Stimulated activated CD4-positive, alpha-beta T cell treated with anti-CD3 and anti-CD28 coated beads, Interleukin-15, amount 100 ng/mL, for 24 hours (primary cell): ENCODE measurements at regions not wholly inside any gene's neighbourhood (a gene's known extent, or its start where the extent isn't known, plus 50 kb on each side); places are given as distances from the start of the nearest gene placed in this dataset.
"Not testable (repeated sequence)": the region's sequence is repeated elsewhere in the genome, so short reads cannot be mapped to it uniquely, and the experiment has no call there.

Experiments
- DNase-seq: peaks from one replicate; pipeline ENCODE4 v3.0.0-alpha.2; 2020

DNA sequence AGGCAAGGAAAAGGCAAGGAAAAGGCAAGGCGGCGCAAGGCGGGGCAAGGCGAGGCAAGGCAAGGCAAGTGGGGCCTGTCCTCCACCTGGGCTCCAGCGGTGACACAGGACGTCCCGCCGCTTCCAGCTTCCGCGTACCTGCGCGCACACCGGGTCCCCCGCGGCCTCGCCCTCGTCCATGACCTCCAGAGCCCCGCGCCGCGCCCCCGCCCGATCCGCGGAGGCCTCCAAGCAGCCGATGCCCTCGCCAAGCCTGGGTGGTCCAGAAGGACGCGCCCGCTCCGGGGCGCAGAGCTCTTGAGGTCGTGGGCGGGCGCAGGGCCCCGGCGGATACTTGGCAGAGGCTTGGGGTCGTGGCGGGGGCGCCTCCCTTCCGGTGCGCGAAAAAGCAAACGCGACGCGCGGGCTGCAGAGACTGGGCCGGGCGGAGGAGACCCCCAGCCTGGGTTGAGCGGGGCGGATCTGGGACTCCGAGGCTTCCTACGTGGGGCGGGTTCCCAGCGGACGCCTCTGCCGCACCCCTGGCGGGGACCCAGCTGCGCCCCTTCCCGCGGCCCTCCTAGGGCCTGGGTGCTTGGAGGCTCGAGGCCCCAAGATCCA lies 60.8 kb upstream of the EIF5 start:
- no peak for DNase-seq

- DNase-seq = no peak
Observed at GRCh38 chr14:103273745-103274615, 60.1 kb upstream of the EIF5 start.

- no peak for DNase-seq
Observed at GRCh38 chr14:103275000-103275399, 59.0 kb upstream of the EIF5 start.

- no peak for DNase-seq
Observed at GRCh38 chr14:103277931-103278330, 56.1 kb upstream of the EIF5 start.

DNA sequence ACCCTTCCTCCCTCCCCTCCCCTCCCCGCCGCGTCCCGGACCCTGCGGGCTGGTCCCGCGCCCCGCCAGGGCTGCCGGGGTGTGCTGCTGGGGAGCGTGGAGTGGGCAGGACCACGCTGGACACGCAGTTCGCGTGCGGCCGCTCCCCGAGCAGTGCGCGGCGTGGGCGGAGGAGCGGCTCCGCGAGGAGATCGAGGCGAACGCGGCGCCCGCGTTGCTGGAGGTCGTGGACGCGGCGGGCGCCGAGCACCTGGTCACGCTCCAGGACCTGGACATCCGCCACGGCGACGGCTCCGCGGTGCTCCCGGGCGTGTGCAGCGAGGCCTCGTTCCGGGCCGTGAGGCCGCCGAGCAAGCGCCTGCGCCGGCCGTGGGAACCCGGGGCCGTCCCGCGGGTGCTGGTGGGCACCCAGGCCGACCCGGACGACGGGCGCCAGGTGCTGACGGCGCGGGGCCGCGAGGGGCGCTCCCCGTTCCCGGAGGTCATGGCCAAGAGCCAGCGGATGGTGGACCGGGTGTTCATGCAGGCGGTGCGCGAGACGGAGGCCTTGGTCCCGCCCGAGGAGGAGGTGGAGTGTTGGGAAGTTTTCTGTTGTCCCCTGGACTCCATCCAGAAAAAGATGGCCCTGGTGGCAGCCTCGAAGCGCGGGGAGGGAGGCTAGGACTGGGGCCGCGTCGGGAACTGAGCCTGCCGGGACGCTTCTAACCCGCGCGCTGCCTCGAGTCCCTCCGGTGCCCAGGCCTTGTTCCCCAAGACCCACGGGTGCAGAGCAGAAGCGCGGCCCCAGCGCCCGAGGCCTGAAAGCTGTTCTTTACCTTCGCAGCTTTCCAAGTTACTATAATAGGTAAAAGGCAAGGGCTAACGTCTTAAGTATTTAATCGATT lies 54.7 kb upstream of the EIF5 start:
- DNase-seq = no peak

DNA sequence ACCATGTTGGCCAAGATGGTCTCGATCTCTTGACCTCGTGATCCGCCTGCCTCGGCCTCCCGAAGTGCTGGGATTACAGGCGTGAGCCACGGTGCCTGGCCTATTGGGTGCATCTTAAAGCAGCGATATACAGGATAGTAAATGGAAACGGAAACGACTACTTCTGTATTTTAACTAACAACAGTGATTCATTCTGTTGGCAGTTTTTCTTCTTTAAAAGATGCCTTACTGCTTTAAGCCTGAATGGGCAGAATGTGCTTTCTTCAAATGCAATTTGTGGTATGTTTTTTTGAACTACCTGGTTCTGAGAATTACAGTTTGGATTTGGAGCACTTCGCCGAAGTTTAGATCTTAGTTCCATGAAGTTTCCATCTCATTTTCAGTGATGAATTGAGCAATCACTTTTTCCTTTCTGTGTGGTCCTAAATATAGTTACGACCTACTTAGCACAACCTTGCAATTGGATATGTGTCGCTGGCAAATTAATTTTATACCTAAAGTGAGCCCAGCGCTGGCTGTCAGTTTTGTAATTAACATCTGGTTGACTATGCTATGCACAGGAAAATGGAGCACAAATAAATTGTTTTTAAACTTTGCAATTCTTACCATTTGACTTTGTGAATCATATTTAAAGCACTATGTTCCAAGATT lies 53.6 kb upstream of the EIF5 start:
- DNase-seq = no peak

GRCh38 chr14:103281496-103282231 lies 52.4 kb upstream of the EIF5 start:
- DNase-seq = no peak

GRCh38 chr14:103282309-103282708 lies 51.7 kb upstream of the EIF5 start:
- DNase-seq = not testable (repeated sequence)

DNA sequence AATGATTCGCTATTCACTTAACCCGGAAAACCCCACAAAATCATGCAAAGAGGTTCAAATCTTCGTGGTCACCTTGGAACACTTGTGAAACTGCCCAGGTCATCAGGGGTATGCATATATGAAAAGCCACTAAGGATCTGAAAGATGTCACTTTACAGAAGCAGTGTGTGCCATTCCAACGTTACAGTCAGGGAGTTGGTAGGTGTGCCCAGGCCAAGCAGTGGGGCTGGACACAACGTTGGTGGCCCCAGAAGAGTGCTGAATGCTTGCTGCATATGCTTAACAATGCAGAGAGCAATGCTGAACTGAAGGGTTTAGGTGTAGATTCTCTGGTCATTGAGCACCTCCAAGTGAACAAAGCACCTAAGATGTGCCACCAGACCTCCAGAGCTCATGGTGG lies 51.1 kb upstream of the EIF5 start:
- no peak for DNase-seq

GRCh38 chr14:103283916-103284315 lies 50.1 kb upstream of the EIF5 start:
- no peak for DNase-seq
